HG03460 (cell line): ENCODE measurements at regions not wholly inside any gene's neighbourhood (a gene's known extent, or its start where the extent isn't known, plus 50 kb on each side); places are given as distances from the start of the nearest gene placed in this dataset.
"Not testable (repeated sequence)": the region's sequence is repeated elsewhere in the genome, so short reads cannot be mapped to it uniquely, and the experiment has no call there.

ENCODE experiments used
- ATAC-seq: cut with Tn5 transposase; IDR thresholded peaks from one replicate; pipeline ENCODE4 v1.9.1; 2021; ENCODE audit not compliant: unreplicated experiment

DNA sequence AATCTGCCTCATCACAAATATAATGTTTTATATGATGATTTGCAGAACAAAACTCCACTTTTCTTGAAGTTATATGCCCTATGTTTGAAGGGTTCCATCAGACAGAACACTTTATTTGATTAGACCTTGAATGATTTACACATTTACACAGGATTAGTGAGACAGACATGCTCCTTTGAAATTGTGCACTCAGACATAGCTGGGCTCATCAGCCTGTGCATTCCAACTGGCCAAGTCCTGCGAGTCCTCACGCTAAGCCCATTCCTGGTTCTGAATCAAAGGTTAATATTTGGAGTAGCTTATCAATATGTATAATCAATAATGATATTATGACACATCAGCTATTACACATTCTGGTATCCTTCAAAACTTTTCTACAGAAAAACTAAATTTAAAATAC lies 173.6 kb downstream of the MBL2 start:
- ATAC-seq = no peak

- no peak for ATAC-seq
Observed at GRCh38 chr10:52599551-52600200, 172.9 kb downstream of the MBL2 start.

DNA sequence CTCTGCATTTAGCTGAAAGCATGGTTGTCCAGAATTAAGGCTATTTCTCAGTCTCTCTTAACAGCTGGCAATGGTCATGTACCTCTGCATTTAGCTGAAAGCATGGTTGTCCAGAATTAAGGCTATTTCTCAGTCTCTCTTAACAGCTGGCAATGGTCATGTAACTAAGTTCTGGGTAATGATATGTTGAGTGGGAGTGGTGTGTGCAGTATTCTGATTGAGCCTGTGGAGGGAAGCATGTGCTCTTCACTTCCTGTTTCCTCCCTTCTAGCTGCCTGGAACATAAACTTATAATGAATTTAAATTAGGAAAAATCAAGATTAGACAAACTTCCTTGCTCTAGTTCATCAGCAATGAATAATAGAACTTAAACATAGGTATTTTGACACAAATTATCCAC lies 168.5 kb downstream of the MBL2 start:
- ATAC-seq = not testable (repeated sequence)

GRCh38 chr10:52609071-52609470 lies 163.5 kb downstream of the MBL2 start:
- no peak for ATAC-seq

DNA sequence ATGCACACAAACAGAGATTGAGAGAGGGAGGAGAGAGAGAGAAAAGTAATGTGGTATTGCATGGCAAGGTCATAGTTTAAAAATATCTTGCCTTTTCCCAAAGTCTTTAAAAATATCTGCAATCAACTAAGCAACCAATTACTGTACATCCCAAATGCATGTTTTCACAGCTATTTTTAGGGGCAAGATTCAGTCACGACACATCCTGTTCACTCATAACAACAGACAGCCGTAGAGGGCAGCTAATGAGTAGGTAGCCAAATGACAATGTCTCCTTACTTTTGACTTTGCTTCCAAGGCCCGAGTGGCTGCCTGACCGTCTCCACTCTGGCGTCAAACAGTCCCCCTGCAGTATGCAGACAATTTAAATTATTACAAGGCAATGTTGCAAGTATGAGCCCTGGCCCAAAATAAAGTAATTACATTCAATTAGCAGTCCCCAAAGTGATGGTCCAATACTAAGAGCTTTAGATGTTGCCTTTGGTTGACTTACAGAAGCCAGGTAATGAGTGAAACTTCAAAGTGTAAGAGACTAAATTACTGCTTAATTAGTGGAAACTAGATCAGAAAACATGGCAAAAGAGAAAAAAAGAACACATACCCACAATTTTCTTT lies 162.9 kb downstream of the MBL2 start:
- ATAC-seq = no peak

DNA sequence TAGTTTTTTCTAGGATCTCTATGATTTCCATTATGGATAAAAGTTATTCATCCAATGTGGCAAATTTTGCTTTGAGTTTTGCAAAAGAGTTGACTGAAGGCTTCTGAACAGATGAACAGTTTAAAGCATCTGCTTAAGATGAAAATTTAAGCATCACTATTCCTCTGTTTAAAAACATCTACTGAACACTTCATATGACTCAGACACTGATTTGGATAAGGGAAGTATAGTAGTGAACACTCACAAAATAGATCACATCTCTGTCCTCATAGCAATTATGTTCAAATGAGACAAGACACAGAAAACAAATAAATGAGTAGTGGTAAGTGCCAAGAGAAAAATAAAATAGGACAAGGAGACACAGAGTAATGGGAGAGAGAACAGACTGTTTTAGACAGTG lies 157.3 kb downstream of the MBL2 start:
- no peak for ATAC-seq

DNA sequence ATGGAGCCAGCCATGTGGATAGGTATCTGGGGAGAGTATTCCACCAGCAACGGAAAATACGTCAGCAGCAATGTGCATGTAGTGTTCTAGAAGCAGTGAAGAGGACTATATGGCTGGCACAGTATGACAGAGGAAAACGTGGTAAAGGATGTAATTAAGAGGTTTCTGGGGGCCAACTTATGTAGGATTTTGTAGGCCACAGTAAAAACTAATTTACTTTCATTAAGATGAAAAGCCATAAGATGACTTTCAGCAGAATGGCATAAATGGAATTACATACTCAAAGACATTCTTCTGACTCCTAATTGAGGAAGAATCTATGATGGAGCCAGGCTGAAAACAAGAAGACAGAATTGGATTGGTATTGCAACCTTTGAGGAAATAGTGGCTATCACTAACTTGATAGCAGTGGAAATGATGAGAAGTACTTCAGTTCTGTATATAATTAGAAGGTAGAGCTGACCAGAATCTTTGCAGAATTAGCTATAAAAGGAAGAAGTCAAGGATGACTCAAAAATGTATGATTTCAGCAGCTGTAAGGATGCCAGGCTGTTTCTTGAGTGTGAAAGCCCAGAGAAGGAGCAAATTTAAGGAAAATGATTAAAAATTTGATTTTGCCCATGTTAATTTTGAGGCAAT lies 156.7 kb downstream of the MBL2 start:
- no peak for ATAC-seq

GRCh38 chr10:52616395-52616764 lies 156.2 kb downstream of the MBL2 start:
- no peak for ATAC-seq

DNA sequence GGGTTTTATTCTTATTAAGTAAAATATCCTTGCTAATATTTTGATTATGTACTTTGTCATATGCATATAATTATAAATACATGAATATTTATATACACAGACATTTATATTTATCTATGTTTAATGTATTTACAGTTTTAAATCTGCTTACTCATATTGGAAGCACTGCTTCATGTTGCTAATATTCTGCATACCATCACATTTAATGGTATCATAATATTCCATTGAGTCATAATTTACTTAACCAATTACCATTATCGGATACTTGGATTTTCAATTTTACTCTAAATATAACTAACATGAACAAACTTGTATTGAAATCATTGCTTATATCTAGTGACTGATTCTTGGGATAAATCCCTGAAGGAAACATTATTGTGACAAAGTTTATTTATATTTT lies 155.2 kb downstream of the MBL2 start:
- no peak for ATAC-seq

GRCh38 chr10:52619052-52619451 lies 153.5 kb downstream of the MBL2 start:
- ATAC-seq = no peak

DNA sequence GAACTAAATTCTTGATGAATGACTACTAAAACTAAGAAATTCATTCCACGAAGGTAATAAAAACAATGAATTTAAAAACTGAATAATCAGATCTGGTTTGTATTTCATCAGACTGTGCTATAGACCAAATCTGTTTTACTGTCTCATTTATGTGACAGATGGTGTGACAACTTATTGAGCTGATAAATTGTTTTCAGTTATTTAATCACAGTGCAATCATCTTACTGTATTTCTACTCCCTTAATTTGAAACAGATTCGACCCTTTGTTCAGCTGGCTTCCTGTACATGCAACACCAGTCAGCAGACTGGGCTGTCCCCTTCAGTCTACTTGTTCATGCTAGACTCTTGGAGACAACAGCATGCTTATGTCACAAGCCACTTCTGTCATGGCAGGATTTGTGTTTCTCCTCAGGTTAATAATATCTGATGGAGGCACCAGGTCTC lies 150.9 kb downstream of the MBL2 start:
- no peak for ATAC-seq

DNA sequence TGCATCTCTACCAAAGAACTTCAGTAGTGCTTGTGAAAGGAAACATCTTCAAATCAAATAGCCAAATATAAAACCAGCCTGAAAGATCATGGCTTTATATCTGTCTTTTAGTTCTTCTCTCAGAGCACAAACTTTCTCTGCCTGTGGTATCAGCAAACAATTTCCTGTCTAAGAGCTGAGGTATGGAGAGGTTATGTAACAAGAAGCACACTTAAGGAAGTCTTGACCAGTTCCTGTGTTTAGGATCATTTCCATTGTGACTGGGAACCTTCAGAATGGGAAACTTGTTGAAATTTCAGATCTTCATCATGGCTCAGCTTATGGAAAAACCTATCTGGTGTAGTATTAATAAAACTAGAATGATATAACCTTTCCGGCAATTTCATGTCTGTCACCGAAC lies 148.8 kb downstream of the MBL2 start:
- no peak for ATAC-seq

DNA sequence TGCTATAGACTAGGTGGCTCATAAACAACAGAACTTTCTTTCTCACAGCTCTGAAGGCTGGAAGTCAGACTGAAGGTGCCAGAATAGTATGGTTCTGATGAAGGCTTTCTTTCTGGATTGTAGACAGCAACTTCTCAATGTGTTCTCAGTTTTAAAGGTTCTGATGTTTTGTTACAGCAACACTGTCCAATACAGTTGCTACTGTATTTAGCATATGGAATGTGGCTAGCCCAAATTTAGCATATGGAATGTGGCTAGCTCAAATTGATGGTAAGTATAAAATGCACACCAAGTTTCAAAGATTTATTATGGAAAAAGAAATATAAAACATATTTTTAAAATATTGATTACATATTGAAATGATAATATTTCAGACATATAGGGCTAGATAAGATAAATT lies 145.3 kb downstream of the MBL2 start:
- ATAC-seq = no peak

- ATAC-seq = no peak
Observed at GRCh38 chr10:52631146-52631545, 141.4 kb downstream of the MBL2 start.

DNA sequence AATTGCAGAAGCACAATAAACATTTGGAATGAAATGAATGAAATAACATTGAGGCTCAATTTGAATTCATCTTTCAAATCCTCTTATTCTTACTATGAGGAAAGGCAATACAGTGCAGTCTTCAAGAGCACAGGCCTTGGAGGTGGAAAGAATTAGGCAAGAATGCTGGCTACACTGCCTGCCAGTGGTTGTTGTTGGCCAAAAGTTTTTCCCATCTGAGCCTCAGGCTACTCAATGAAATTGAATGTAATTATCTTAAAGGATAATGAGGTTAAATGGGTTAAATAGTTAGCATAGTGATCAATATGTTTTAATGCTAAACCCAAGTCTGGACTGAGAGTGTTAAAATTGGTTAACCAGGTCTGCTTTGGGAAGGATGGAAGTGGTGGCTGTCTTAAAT lies 140.9 kb downstream of the MBL2 start:
- ATAC-seq = no peak

DNA sequence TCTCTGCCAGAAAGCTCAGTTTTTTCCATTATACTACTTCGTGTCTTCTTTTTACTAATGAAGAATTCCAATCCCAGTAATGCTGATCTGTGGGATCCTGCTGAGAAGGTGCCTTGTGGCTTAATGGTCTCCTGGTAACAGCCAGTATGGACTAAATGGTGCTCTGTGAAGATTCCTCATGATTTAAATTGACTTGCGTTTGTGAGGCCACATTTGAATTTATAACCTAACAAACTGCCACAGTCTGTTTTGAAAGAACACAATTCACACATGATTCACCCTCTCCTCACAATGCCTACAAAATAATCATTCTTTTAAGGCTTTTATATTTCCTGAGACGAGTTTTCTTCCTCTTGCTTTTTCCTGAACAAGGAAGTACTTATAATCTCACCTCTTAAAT lies 140.0 kb downstream of the MBL2 start:
- no peak for ATAC-seq

GRCh38 chr10:52633266-52633665 lies 139.3 kb downstream of the MBL2 start:
- ATAC-seq = no peak

- ATAC-seq = no peak
Observed at GRCh38 chr10:52635651-52636050, 136.9 kb downstream of the MBL2 start.

- no peak for ATAC-seq
Observed at GRCh38 chr10:52636874-52637273, 135.7 kb downstream of the MBL2 start.

DNA sequence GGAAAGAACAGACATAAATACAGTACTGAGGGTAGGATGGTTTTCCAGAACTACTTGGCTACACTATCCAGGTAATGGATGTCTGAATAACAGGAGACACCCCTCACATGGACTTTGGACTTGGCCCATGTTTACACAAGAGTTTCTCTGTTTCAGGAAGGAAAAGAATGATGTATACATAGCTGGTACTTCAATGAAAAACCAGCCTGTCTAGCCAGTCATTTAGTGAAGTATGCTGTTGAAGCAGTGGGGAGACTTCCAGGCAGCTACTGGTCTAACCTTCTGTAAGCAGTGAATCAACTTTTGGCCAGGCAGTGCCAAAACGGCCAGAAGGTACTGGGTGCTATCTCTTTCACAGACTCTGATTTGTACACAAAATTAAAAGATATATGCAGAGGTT lies 135.0 kb downstream of the MBL2 start:
- no peak for ATAC-seq

- no peak for ATAC-seq
Observed at GRCh38 chr10:52639652-52640051, 132.9 kb downstream of the MBL2 start.

GRCh38 chr10:52642208-52642607 lies 130.4 kb downstream of the MBL2 start:
- ATAC-seq = no peak
